ENCODE measurements at regions not wholly inside any gene's neighbourhood (a gene's known extent, or its start where the extent isn't known, plus 50 kb on each side); places are given as distances from the start of the nearest gene placed in this dataset.

DNA sequence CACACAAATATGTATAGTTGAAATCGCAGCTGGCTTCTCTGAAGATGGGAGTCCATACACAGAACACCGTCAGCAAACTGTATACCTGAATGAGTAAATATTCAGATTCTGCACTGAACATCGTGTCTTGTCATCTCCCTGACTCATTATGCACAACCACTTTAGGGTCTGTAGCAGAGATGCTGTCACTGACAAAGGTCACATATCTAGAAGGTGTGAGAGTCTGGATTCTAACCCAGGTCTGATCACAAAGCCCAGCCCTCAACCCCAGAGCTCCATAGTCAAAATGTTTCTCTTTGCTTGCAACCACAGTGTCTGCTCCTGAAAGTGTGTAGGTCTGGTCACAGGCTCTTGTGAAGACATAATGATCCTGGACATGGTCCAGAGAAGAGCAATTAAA is 78.3 kb upstream of the PAX8 start:
- no peak overlapping the region for H3K23ac ChIP-seq (ENCODE audit: low read depth, low read length)
- H3K4me3 ChIP-seq (ENCODE audit: insufficient read depth, low read depth, low read length) = no peak overlapping the region
- POLR2A ChIA-PET (ENCODE audit: unreplicated experiment) = no interaction called here
- H3K9me1 ChIP-seq (ENCODE audit: insufficient read depth, low read length) = no peaks in the 10 kb centered on the region
- in situ Hi-C loops (cut with MboI; ENCODE audit: low sequenced_read_pairs) (no loop called here), dilution Hi-C loops (cut with HindIII; ENCODE audit: low sequenced_read_pairs, unreplicated experiment) (no loop called here), intact Hi-C loops (cut with micrococcal nuclease) (no loop called here)
- no peak overlapping the region for H4K8ac ChIP-seq (ENCODE audit: low read depth in 2 of 2, low read length in 2 of 2)
- WGBS, 2 experiments (ENCODE audit: extremely low coverage in 2 of 2, insufficient read length in 1 of 2) = no CpG with 5 or more reads among the region's 3 CpGs
- no peak overlapping the region for H3K9ac ChIP-seq (ENCODE audit: low read depth, low read length)
- H3K27me3 ChIP-seq (ENCODE audit: control insufficient read depth, insufficient read depth, low read length) = peaks cover 10% of the 10 kb centered on the region
- H4K20me1 ChIP-seq (ENCODE audit: insufficient read depth, low read length) = no peaks in the 10 kb centered on the region
- no peak overlapping the region for H2AK9ac ChIP-seq (replicated peaks; ENCODE audit: low read depth, low read length, poor library complexity)
- no peak overlapping the region for H3K27ac ChIP-seq (ENCODE audit: insufficient read depth, low read length)
- TF ChIP-seq MAZ (IDR thresholded peaks at IDR 0.05; ENCODE audit: borderline replicate concordance, low read depth, low read length) = no peak
- TF ChIP-seq CTCF (conservative IDR thresholded peaks at IDR 0.05; ENCODE audit: low read depth, low read length) = no peak
- no peak for TF ChIP-seq POLR2A (IDR thresholded peaks at IDR 0.05; ENCODE audit: low read depth, low read length)
- no peak for TF ChIP-seq MXI1 (IDR thresholded peaks at IDR 0.05; ENCODE audit: borderline replicate concordance, low read depth, low read length)
- TF ChIP-seq FOS (IDR thresholded peaks at IDR 0.05; ENCODE audit: low read depth, low read length) = no peak
- TF ChIP-seq RAD21 (IDR thresholded peaks at IDR 0.05; ENCODE audit: low read length) = no peak
- TF ChIP-seq SMC3 (IDR thresholded peaks at IDR 0.05; ENCODE audit: low read depth, low read length) = no peak
- TF ChIP-seq RFX5 (IDR thresholded peaks at IDR 0.05; ENCODE audit: low read depth, low read length) = no peak
- TF ChIP-seq, protein P1, sequence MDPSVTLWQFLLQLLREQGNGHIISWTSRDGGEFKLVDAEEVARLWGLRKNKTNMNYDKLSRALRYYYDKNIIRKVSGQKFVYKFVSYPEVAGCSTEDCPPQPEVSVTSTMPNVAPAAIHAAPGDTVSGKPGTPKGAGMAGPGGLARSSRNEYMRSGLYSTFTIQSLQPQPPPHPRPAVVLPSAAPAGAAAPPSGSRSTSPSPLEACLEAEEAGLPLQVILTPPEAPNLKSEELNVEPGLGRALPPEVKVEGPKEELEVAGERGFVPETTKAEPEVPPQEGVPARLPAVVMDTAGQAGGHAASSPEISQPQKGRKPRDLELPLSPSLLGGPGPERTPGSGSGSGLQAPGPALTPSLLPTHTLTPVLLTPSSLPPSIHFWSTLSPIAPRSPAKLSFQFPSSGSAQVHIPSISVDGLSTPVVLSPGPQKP (IDR thresholded peaks at IDR 0.05; ENCODE audit: borderline replicate concordance, low read depth, low read length) = no peak
- TF ChIP-seq USF2 (IDR thresholded peaks at IDR 0.05; ENCODE audit: low read depth, low read length) = no peak
- H4K5ac ChIP-seq (ENCODE audit: low read depth, low read length) = no peak overlapping the region
- CTCF ChIA-PET = no interaction called here
- H2AFZ ChIP-seq (replicated peaks; ENCODE audit: low read length, poor library complexity) = no peak overlapping the region
- no peak overlapping the region for H2AK5ac ChIP-seq (ENCODE audit: low read depth, low read length)
- H3K4me2 ChIP-seq (ENCODE audit: low read depth, low read length) = no peak overlapping the region
- no peak overlapping the region for H2BK5ac ChIP-seq (ENCODE audit: low read depth, low read length, poor library complexity, severe bottlenecking)
- ATAC-seq (ENCODE audit: low read depth) = no peak
- H3K14ac ChIP-seq (replicated peaks; ENCODE audit: low read depth, low read length) = no peak overlapping the region
- H2BK15ac ChIP-seq (ENCODE audit: low read depth, low read length) = no peak overlapping the region
- no peak overlapping the region for H2BK20ac ChIP-seq (ENCODE audit: low read depth, low read length)
- no peaks in the 10 kb centered on the region for H3K36me3 ChIP-seq (ENCODE audit: control insufficient read depth, insufficient read depth, low read length)
- H3K56ac ChIP-seq (ENCODE audit: extremely low read depth, insufficient read depth, low read length) = no peak overlapping the region
- no peaks in the 10 kb centered on the region for H3K9me3 ChIP-seq (ENCODE audit: control insufficient read depth, insufficient read depth, low read length)
- no peak overlapping the region for H4K91ac ChIP-seq (ENCODE audit: insufficient read depth, low read depth, low read length)
- no peaks in the 10 kb centered on the region for H3K4me1 ChIP-seq (ENCODE audit: control insufficient read depth, insufficient read depth, low read length)
- BruUV-seq (replicated peaks) = no TSS peak
- H3K79me1 ChIP-seq (ENCODE audit: low read depth in 1 of 2, low read length in 2 of 2) = no peaks in the 10 kb centered on the region
- H3K18ac ChIP-seq (ENCODE audit: low read depth, low read length) = no peak overlapping the region
- no peak overlapping the region for H2BK120ac ChIP-seq (ENCODE audit: low read depth, low read length)
- no peak overlapping the region for H3K4ac ChIP-seq (ENCODE audit: low read depth, low read length)
- no peak for DNase-seq
